NCI-H1417 (cell line): ENCODE measurements at regions not wholly inside any gene's neighbourhood (a gene's known extent, or its start where the extent isn't known, plus 50 kb on each side); places are given as distances from the start of the nearest gene placed in this dataset.

ENCODE experiments used
- DNase-seq, 3 experiments: peaks; one replicate each; lab custom pipeline; 2025; lab: John Stamatoyannopoulos, UW

DNA sequence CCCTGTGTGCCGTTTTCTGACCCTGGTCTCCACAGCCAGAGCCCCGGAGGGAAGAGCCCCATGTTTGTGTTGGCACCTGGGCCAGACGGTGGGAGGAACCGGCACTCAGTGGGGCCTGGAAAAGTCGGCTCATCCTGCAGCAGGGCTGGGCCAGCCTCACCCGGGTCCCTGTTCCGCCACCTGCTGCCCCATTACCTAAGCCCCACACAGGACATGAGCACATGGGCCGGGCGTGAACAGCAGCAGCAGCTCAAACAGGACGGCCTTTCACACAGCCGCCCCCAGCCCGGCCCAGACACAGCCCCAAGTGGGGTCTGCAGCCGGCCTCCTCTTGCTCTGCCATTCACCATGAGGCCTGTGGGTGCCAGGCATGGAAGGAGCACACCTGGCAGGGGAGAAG, 302.4 kb downstream of the MN1 start:
- DNase-seq = no peak

DNA sequence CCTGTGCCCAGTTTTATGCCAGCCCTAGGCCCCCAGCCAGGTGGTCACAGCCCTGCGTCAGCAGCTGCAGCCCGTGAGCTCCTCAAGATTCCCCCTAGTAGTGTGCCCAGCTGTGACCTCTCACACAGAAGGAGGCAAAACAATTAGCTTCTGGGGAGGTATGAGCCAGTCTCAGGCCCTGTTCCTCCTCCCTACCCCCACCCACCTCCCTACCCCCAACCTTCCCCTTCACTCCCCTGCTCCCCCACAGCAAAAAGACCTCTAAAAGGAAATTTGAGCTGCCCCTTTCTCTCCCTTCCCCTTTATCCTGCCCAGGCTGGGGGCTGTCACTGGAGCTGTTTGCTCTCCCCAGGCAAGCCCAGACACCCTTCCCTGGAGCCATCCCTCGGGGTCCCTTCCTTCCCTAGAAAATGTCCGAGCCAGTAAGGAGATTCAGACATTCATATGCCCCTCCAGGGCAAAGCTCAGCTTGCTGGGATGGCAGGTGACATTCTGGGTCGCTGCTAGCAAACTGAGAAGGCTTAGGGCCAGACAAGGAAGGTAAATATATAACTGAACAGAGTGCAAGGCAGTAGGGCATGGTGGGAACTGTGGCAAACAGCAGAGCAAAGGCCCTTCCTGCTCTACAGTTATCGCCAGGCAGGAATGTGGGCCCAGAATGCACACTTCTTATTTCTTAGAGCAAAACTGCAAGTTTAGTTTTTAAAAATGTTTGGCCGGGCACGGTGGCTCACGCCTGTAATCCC, 300.2 kb downstream of the MN1 start:
- peak in 1 of 3 experiments; percentile 4 for DNase-seq

DNA sequence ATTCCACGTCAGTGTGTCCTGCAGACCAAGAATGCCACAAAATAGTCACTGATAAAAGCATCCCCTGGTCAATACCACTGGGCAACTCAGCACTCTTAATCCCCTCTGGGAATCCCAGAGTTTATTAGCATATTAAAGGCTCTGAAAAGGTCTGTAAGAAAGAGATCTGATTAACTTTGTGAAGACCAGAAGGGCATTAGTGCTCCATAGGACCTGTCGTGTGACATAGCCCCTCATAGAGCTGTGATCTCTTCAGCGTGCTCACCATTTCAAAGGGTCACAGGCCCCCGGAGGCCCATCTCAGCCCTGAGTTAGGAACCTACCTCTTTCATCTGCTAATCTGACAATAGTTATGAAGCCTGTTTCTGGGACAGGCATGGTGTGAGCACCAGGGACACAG, 299.2 kb downstream of the MN1 start:
- DNase-seq = no peak

DNA sequence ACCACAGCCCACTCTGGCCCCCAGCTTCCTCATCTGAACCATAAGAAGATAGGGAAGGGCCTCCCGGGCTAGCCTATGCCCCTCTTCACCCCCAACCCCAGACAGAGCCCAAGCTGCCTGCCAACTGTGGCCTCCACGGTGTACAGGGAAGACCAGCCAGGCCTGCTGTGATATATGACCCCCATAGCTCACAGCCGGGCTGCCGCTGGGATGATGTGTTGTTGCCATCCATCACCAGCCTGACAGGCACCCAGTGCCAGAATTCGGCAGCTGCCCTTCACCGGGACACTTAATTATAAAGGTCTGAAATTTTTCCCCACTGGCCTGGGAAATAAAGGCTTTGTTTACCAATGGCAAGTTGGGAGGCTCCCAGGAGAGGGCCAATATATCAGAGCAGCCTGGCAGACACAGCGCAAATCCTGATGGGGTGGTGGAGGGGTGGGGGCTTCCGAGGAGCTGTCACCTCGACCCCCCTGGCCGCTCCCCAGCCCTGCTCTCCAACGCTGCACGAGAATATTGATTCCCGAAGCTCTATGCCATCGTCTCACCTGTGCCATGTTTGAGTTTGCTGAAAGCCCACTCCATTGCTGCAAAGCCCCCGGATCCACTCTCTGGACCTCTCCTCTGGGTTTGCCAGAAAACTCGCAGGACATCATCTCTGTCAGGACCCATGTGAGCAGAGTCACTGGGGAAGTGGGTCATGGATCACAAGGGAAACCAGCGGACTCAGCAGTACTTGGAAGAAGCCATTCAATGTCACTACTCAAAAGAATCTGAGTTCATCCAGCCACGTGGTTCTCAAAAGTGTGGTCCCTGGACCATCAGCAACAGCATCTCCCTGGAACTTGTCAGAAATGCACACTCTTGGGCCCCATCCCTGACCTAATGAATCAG, 296.9 kb downstream of the MN1 start:
- DNase-seq = no peak

DNA sequence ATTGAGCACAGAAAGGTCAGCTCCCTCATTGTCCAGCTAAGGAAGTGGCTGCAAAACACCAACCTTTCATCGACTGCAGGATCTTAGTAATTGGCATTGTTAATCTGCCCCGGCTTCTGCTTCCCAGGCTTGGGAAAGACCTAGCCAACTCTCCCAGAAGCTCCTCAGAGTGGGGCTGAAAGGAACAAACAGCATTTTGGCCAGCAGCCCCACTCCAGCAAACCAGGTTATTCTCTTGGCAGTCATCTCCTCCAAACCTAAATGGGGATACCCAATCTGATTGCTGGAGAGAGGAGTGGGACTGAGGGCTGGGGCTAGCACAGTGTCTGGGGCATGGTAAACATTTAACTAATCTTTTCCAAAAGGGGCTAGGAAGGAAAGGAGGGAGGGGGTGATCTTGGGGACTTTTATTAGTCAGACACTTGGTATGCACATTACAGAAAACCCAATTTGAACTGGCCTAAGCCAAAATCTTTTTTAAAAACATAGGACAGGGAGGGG, 294.4 kb downstream of the MN1 start:
- DNase-seq = no peak

DNA sequence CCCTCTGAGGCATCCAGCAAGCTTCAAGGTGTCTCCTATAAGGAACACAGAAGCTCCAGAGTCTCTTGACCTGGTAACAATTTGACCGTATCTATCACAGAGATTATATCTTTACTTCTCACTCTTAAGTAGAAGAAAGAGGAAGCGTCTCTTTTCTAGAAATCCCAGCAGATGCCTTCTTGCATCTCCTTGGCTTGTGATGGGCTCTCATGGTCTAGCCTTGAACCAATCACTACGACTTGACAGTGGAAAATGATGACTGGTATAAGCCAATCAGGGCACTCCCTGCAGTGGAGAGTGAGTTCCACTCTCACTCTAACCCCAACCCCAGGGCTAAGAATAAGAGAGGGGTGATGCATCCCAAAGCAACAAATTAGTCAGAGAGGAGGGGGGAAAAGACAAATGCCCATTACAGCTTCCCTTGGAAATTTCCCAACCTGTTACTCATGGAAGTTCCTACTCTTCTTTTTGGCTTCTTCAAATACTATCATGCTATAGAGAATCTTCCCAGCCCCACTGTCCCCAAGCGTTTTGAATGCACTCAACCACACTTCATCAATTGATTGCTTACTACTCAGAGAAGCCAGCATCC, 293.5 kb downstream of the MN1 start:
- no peak for DNase-seq

DNA sequence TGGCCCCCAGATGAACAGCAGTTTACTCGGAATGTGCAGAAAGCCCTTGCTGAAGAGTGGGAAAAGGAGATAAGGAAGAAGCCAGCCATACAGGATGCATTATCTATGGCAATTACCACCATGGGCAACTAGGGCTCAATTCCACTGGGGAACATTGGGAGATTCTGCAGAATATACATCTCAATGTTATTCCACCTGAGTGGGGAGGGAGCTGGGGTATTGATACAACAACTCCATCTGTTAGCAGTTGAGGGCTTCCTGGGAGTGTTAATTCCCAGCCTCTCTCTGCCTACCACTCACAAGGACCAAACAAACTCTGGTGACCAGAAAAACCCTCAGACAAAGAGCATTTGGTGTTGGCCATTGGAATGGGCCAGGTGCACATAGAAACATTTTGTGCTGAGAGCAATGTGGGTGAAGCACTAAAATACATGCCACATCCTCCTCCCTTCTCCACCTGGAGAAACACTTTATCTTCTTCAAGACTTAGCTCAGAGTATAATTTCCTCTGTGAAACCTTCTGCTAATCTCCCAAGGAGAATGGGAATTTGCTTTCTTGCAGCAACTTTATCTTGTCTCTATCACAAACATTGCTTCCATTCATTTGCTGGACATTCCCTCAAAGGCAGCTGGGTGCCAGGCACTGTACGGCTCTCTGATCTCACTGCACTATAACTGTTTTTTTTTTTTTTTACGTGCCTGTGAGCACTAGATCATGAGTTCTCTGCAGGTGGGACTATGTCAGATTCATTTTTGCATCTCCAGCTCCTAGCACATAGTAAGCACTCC, 292.2 kb downstream of the MN1 start:
- DNase-seq = no peak

DNA sequence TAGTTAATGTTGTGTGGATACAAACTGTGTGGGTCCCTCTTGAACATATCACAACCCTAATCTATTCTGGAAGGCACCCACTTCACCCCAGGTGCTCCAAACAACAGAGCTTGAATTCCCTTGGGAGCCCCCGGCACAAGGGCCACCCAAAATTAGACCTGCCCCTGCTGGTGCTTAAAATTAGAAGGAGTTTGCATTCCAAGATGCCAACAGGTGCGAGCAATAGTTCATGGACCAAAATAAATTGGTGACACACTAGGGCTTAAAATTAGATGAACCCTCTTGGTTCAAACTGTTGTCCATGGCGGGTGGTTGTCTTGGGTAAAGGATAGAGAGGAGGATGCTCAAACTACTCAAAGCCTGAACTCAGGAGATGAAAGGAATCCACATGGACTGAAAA, 291.5 kb downstream of the MN1 start:
- DNase-seq = no peak

DNA sequence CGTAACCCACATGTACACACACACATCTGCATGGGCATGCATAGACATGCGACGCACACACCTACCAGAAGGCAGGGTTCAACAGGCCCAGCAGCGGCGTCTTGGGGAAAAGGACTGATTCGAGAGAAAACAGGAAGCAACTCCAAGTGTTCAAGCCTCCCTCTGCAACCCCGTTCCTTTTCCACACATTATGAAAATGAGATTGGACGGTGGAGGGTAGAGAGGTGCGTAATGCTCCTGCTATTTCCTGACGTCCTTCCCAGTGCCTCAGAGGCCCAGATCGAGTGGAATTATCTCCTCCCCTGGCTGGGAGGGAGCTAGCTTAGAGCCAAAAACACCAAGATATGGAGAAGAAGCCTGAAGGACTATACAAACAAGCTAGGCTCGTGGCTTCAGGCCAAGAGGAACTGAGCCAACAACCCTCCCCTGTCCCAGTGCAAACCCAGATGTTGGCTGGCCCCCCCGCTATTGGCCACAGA, 289.2 kb downstream of the MN1 start:
- no peak for DNase-seq

DNA sequence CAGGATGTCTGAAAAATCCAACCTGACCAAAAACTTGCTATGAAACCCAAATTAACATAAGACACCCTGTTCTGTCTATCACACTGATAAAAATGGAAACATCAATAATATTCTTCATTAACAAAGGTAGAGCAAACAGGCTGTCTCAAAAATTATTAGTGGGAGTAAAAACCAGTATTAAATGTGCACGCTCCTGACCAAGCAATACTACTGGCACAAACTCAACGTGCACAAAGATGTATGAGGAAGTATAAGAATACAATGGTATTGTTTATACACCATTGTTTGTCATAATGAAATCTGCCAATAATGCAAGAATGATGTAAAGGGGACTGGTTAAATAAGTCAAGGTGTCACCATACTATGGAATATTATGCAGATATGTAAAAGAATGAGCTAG, 288.5 kb downstream of the MN1 start:
- no peak for DNase-seq

DNA sequence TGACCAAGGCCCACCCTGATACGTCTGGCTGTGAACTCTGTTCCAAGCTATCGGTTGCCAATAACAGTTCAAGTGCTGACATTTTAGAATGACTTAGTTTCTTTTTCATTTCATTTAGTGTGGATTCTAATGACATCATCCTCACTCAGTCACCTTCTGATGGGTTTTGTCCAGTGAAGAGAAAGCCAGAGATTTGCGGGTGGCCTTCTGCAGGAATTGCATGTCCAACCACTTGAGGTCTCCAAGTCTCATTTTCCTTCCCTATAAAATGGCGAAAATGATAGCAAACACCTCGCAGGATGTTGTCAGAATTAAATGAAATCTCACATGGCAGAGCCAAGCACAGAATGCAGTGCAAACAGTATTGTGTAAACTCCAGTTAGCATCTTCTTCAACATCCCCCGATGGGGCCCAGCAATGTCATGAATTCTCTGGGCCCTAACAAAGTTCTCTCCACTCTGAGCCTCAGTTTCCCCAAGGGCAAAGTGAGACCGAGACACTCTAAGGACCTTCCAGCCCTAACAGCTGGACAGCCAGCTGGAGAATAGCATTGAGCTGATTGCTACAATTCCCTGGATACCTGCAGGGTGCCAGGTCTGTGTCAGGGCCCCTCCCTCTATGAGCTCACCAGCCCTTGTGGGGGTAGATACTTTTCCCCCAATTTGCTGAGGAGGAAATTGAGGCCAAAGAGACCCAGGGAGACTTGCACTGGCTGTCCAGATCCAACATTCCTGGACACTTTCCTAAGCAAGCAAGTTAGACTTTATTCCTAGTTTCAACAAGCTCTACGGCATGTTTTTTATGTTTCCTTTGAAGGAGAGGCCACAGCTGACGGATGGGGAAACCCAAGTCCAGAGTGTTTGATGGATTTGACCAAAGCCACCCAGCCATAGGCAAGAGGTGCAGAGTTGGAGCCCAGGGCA, 286.7 kb downstream of the MN1 start:
- DNase-seq = no peak

DNA sequence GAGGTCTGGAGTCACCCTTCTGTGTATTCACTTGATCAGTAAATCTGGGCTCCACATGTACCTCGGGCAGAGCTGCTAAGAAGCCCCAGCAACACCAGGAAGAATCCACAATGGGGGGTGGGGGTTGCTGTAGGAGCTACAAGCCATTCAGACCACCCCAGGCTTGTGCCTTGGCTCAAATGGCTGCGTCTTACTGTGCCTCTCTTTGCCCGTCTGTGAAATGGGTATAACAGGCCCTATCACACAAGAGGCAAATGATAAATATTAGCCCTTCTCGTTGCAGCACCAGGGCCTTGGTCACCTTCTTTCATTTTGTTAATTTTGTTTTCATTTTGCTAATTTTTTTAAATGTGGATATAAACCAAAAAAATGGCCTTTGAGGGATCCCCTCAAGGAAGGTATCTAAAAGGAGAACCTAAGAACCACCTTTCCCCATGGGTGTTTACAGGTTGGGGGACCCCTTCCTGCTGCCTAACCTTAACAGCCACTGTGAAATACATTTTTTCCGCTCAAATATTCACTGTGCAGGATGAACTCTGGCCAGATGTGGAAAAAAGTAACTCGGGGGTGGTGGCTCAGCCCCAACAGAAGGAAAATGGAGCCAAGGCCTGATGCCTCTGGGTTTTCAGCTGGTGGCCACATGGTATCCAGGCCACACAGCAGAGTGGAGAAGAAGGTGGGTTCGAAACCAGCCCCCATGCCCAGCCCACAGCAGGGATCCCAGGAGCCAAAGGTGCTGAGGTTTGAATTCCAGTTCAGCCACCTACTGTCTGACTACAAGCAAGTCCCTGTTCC, 284.0 kb downstream of the MN1 start:
- DNase-seq = no peak

DNA sequence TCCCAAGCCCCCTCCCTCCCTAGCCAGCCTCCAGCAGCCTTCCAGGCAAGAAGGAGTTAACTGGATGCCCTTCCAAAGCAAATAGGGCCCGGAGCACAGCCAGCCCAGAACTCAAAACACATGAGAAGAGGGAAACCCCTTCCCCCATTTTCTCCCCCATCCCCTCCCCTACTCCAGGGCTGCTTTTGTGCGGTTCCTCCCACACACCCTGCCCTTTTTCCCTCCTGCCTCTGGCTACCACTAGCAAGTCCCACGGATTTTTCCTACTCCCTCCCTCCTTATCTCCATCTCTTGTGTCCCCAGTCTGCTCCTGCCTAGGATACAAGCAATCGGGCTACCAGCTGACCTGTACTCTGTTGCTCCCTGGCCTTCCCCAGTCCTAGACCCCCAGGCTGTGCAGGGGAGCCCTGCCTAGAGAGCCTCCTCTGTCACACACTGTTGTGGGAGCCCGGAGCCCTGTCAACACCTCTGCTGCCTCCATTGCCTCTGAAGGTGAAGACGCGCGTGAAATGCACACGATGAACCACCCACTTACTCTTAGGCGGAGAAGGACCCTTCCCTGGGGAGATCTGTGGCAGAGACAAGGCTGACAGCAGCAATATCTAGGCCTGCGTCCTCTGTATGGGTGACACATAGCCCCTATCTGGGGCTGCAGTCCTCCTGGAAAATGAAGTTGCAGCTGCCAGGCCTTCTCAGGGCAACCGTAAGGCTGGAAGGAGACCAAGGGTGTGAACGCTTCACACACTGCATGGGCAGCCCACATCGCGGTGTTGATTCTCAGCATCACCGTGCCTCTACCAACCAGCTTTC, 282.8 kb downstream of the MN1 start:
- no peak for DNase-seq

DNA sequence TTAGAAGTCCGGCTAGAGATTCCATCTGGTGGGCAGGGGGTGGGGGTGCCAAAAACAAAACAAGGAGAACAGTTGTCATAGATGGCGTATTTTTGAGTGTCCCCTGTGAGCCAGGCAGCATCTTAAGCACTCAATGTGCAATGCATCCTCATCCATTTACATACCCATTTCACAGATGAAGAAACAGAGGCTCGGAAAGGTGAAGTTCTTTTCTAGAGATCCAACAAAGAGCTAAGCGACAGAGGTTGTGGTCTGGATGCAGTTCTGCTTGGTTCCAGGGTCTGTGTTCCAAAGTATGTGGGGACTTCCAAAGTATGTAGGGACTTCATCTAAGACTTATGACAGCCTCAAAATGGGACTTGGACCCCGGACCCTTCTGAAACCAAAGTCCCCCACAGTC, 277.8 kb downstream of the MN1 start:
- no peak for DNase-seq

DNA sequence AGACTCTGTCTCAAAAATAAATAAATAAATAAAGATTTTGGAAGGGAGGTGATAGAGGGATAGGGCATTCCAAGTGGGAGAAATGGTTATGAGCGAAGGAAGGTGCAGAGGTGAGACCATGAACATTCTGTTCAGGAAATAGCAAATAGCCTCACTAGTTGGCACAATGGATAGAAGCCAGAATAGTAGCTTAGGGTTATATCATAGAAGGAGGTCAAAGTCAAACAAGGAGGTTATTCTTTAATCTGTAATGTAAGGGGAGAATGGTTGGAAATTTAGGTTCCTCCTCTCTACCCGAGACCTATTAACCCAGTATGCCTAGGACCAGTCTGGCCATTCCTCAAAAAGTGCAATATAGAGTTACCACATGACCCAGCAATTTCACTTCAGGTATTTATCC, 275.8 kb downstream of the MN1 start:
- DNase-seq = no peak

DNA sequence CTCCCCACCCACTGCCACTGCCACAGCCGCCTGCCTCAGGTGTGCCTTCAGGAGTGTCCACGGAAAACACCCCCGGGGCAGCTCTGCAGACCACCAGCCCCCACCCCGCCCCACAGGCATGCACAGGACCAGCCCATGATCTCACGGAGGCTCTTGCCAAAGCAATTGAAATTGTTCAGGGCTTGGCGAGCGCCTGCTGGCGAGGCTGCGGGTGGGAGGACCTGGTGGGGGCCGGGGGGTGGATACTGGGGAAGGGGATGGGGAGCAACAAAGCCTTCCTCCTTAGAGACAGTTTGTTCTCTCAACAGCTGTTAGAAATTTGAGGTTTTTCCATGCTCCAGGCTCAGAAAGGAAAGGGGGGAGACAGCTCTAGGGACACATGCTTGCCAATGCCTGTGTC, 274.7 kb downstream of the MN1 start:
- DNase-seq = no peak

DNA sequence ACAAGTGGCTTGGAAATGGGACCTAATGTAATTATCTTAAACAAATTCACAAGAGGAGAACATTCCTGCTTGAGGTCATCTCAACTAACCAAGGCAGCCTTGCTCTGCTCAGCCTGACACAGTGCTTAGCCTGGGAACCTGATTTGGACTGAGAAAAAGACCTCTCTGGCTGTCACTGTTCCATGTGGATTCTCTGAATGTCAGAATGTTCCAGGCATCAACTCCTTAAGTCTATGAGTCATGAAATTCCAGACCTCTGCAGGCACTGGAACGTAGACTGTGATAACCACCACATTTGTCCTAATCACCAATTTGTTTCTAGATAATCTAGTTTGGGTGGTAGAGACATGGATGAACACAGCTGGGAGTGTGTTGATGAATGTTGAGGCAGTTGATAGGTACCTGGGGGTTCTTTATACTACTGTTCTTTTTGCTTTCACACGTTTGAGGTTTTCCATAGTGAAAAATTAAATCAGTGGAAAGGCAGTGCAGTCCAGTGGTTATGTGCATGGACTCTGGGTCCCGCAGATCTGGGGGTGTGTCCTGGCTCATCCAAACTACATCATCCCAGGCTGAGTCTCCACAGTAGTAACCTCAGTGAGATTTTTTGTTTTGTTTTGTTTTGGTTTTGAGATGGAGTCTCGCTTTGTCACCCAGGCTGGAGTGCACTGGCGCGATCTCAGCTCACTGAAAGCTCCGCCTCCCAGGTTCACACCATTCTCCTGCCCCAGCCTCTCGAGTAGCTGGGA, 269.6 kb downstream of the MN1 start:
- no peak for DNase-seq

DNA sequence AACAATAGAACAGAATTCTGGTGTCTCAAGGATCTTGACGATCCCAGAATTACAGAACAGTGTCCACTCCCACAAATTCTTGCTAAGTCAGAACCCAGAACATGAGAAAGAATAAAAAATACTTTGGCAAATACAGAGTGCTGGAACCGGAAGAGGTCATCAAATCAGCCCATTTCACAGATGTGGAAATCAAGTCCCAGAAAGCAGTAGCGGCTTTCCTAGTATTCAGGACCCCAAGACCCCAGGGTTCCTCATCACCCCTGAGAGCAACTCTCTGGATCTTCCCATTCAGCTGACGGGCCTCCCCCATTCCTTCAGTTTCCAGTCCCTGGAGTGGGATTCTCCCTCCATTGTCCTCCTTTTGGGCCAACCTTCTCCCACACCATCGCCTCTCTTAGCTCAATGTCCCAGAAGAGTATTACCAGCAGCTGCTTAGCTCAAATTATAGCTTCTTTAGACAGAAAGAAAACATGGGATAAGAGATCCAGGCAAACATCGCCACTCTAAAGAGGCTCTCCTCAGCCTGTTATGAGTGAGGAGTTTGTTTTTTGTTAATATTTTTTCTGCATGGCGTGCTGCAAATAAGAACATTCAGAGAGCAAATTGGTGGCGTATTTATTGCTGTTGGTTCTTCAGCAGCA, 268.3 kb downstream of the MN1 start:
- DNase-seq = peak in 1 of 3 experiments; percentile 1
